HL-60/S4 treated with phorbol 12-myristate 13-acetate at 8.2 ng/mL for 4 days and 3 days (cell line): ENCODE measurements at regions not wholly inside any gene's neighbourhood (a gene's known extent, or its start where the extent isn't known, plus 50 kb on each side); places are given as distances from the start of the nearest gene placed in this dataset.

Source experiments
- in situ Hi-C: fragments of 300-500 bp; cut with MboI; formaldehyde crosslinking; loops from 2 replicates; pipeline ENCODE4 v1.15.0; 2022; ENCODE audit warnings: low sequenced_read_pairs

GRCh38 chr7:46839651-46840050 lies 742.3 kb downstream of the TNS3 start:
- in situ Hi-C loops = no loop called here

DNA sequence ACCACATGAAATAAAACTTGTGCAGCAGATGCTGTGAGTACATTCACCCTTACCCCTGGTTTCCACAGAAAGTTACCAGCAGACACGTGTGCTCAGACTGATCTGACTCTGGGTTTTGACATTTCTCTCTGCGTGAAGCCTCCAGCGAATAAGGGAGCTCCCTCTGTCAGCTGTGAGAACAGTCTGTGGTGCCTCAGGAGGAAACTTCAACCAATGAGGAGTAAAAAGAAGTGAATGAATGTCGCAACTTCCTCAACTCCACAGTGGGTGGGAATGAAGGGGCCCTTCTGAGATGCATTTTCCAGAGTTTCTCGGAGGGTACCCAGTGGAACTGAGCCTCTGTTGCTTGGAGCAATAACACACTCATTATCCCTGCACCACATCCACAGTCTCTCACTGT lies 743.4 kb downstream of the TNS3 start:
- in situ Hi-C loops = no loop called here

- in situ Hi-C loops = no loop called here
These were observed 746.4 kb downstream of the TNS3 start for GRCh38 chr7:46835556-46835955.

DNA sequence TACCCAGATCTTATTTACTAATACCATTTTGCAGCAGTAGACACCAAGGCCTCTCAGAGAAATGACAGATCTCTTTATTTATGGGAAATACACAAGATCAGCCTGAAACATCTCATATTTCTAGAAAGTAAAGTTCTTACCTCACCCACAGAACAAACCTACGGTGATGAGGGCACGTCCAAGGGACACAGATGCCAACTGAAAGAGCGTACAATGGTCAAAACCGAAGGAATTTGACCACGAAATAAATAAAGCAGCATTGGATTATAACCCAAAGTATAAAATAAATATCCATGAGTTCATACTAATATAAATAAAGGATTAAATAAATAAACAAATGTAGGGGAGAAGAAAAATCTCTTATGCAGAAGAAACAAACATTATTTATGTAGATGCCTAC lies 747.0 kb downstream of the TNS3 start:
- in situ Hi-C loops = no loop called here

GRCh38 chr7:46833197-46833596 lies 748.7 kb downstream of the TNS3 start:
- in situ Hi-C loops = no loop called here

GRCh38 chr7:46832136-46832535 lies 749.8 kb downstream of the TNS3 start:
- in situ Hi-C loops = no loop called here

GRCh38 chr7:46819819-46820218 lies 762.1 kb downstream of the TNS3 start:
- in situ Hi-C loops = no loop called here

GRCh38 chr7:46814516-46815250 lies 767.2 kb downstream of the TNS3 start:
- in situ Hi-C loops = no loop called here

- in situ Hi-C loops = no loop called here
These were observed 769.7 kb downstream of the TNS3 start for GRCh38 chr7:46812101-46812675.

DNA sequence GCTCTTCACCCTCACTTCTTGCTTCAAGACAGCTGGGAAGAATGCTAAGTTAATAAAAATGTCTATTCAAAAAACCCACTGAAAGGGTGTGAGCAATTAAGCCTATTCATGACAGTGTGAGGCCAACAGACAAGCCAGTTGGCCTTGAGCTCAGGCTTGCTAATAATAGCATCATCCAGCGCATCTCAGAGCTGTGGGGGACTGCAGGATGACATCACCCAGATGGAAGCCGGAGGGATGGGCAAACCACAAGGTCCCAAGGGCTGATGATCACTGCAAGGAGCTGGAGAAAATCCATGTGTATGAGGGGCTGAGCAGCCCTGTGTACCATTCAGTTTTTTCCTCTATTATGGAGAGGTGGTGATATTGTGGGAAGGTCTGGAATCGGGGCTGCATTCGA lies 770.4 kb downstream of the TNS3 start:
- in situ Hi-C loops = no loop called here

DNA sequence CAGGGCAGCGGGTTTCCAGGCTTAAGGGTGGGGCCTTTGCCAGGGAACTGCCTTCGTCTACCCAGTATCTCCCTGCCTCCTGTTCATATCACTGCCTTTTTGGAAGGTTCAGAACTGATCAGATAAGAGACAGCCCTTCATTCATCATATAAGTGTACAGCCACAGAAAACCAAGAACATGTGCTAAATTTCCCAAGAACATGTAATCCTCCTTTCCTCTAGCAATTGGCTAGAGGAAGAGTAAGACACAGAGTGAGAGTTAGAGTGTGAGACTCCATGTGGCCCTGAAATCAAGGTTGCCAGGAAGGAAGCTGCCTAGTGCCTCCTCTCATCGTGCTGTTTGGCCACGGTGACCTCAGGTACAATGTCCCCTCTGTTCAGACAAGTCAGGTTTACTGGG lies 770.9 kb downstream of the TNS3 start:
- in situ Hi-C loops = no loop called here

DNA sequence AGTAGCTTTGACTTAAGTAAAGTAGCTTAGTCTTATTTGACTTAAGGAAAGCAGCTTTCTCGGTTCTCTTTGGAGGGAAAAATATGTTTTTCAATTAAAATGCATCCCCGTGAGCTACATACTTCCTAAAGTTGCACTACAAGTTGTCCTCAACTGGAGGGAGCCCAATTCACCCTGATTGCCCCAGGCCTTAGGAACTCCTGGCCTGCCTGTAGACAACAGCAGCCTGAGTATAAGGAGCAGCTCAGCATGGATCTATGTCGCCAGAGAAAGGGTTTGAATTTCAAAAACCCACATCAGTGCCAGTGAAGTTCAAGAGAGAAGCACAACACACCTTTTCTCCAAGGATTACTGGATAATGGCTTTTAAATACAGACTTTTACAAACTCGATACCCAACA lies 772.0 kb downstream of the TNS3 start:
- in situ Hi-C loops = no loop called here

DNA sequence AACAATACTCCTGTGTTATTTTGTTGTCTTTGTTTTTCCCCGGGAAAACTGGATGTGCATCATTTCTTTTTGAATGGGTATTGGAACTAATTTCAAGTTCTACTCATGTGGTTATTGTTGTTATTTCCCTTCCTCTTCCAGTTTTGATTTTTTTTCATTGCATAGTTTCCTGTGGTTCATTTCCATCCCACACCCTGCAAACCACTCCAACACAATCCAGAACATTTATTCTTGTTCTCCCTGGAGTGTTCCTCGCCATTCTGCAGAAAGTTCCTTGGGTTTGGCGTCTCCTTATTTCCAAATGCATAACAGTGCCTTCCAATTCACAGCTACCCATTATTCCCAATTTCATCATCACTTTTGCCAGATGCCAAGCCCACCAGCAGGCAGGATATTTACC lies 775.1 kb downstream of the TNS3 start:
- in situ Hi-C loops = no loop called here

DNA sequence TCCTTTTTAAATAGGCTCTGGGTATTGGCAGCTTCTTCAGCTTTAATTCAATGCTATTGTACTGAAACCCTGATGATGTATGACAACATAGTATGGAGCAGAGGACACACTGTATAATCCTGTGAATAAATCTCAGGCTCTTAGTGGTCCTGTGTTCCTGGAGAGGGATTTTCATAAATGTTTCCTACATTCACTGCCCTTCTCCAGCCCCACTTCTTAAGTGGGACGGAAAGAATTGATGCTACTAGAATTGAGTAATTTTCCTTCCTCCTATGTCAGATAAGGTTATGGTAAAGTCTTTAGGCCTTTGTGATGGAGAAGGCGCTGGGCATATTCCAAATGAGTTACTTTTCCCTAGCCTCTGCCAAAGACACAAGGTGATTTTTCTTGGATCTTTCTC lies 779.4 kb downstream of the TNS3 start:
- in situ Hi-C loops = no loop called here

- in situ Hi-C loops = no loop called here
These were observed 790.7 kb downstream of the TNS3 start for GRCh38 chr7:46791188-46791587.

DNA sequence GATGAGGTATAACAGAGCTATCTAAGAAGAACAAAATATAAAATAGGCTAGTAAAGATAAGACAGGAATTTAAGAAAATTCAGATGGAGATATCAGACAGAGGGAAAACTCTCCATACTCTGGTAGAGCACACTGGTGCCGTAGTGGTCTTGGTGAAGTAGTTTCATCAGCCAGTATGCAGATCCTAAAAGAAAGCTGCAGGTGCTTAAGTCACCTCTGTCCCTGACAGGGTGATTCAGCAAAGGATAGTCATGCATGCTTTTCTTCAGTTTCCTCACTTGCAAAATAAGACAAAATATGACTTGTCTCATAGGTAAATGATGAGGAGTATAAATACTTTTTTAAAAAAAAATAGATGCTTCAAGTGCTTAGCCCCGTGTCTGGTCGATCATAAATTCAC lies 794.9 kb downstream of the TNS3 start:
- in situ Hi-C loops = no loop called here

DNA sequence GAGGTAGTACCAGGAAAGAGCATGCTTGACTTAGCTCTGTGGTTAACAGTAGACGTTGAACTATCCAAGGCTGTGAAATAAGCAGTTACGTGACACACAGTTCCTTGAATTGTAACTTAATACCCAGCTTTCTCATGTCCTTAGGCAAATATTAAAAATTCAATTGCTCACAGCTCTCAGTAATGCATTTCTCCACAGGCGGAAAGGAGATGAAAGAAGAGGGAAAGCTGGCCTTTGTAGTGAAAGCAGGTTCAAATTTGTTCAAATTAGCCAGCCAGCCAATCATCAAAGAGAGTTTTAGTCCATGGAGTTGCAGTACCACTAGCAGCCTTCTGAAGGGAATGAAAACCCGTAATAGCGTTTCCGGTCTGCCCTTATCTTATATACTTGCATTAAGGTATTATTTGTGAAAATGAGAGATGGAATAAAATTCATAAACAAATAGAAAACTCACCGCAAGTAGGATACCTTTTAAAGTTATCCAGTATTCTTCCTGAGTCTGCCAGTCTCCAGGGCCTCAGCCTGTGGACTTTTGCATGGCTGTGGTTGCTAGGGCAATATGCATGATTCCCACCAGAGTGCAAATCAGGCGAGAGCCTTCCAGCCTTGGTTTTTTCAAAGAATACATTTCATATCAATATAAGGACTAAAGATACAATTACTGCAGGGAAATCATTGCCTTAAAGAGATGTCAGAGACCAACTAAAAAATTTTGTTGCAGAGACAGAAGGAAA lies 795.5 kb downstream of the TNS3 start:
- in situ Hi-C loops = no loop called here

GRCh38 chr7:46784732-46785131 lies 797.2 kb downstream of the TNS3 start:
- in situ Hi-C loops = no loop called here

DNA sequence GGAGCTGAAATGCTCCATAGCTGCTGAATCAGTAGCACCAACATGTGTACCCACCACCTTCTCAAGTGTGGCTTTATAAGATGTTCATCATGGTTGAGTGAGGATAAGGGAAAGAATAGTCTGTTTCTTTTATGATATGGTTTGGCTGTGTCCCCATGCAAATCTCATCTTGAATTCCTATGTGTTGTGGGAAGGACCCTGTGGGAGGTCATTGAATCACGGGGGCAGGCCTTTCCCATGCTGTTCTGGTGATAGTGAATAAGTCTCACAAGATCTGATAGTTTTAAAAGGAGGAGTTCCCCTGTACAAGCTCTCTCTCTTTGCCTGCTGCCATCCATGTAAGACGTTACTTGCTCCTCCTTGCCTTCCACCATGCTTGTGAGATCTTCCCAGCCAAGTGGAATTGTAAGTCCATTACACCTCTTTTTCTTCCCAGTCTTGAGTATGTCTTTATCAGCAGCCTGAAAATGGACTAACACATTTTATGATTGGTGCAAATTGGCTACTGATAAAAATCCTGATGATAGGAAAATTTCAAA lies 799.9 kb downstream of the TNS3 start:
- in situ Hi-C loops = no loop called here

- in situ Hi-C loops = no loop called here
These were observed 805.1 kb downstream of the TNS3 start for GRCh38 chr7:46776790-46777189.

GRCh38 chr7:46775776-46776175 lies 806.1 kb downstream of the TNS3 start:
- in situ Hi-C loops = no loop called here

DNA sequence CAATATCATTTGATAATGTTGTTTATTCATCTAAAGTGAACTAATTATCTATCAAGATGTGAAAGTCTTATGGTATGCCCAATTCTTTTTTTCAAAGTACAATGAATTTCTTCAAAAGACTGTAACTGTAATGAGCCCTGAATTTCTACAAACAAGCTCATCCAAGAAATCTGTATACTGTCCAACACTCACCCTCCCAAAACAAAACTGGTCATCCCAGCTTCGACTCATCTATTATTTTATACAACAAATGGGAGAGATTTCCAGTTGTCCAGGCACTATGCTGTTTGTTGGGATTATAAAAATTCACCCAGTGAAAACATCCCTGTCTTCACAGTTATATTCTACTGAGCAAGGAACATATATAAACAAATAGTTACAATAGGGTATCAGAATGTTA lies 806.9 kb downstream of the TNS3 start:
- in situ Hi-C loops = no loop called here
